HG03432 (cell line): ENCODE measurements at regions not wholly inside any gene's neighbourhood (a gene's known extent, or its start where the extent isn't known, plus 50 kb on each side); places are given as distances from the start of the nearest gene placed in this dataset.

Source experiments
- ATAC-seq: cut with Tn5 transposase; IDR thresholded peaks from one replicate; pipeline ENCODE4 v1.9.1; 2021; ENCODE audit warnings: mild to moderate bottlenecking, moderate library complexity; ENCODE audit not compliant: unreplicated experiment

- ATAC-seq = no peak
Observed at GRCh38 chr7:121810831-121811672, 61.9 kb upstream of the PTPRZ1 start.

GRCh38 chr7:121807078-121807477 lies 65.9 kb upstream of the PTPRZ1 start:
- ATAC-seq = no peak

- no peak for ATAC-seq
Observed at GRCh38 chr7:121803039-121803438, 69.9 kb upstream of the PTPRZ1 start.

- no peak for ATAC-seq
Observed at GRCh38 chr7:121800916-121801675, 71.9 kb upstream of the PTPRZ1 start.

- ATAC-seq = no peak
Observed at GRCh38 chr7:121798896-121799295, 74.1 kb upstream of the PTPRZ1 start.

GRCh38 chr7:121798453-121798840 lies 74.5 kb upstream of the PTPRZ1 start:
- no peak for ATAC-seq

- no peak for ATAC-seq
Observed at GRCh38 chr7:121797657-121798452, 75.1 kb upstream of the PTPRZ1 start.

- no peak for ATAC-seq
Observed at GRCh38 chr7:121796936-121797656, 75.9 kb upstream of the PTPRZ1 start.

- no peak for ATAC-seq
Observed at GRCh38 chr7:121796381-121796780, 76.6 kb upstream of the PTPRZ1 start.

- ATAC-seq = no peak
Observed at GRCh38 chr7:121795736-121796135, 77.2 kb upstream of the PTPRZ1 start.

GRCh38 chr7:121793716-121794115 lies 79.2 kb upstream of the PTPRZ1 start:
- ATAC-seq = no peak

- ATAC-seq = no peak
Observed at GRCh38 chr7:121777672-121778071, 95.3 kb upstream of the PTPRZ1 start.

- no peak for ATAC-seq
Observed at GRCh38 chr7:121774563-121774962, 98.4 kb upstream of the PTPRZ1 start.

GRCh38 chr7:121766676-121767075 lies 106.3 kb upstream of the PTPRZ1 start:
- ATAC-seq = no peak

- no peak for ATAC-seq
Observed at GRCh38 chr7:121761399-121761798, 111.6 kb upstream of the PTPRZ1 start.

- ATAC-seq = no peak
Observed at GRCh38 chr7:121755818-121756552, 117.0 kb upstream of the PTPRZ1 start.

- ATAC-seq = no peak
Observed at GRCh38 chr7:121755286-121755685, 117.7 kb upstream of the PTPRZ1 start.

GRCh38 chr7:121753944-121754343 lies 119.0 kb upstream of the PTPRZ1 start:
- no peak for ATAC-seq

GRCh38 chr7:121752706-121753105 lies 120.3 kb upstream of the PTPRZ1 start:
- no peak for ATAC-seq

- ATAC-seq = no peak
Observed at GRCh38 chr7:121748546-121748945, 124.4 kb upstream of the PTPRZ1 start.
